SKM-1 (cell line): ENCODE measurements at regions not wholly inside any gene's neighbourhood (a gene's known extent, or its start where the extent isn't known, plus 50 kb on each side); places are given as distances from the start of the nearest gene placed in this dataset.

Experiments
- DNase-seq: peaks from one replicate; lab custom pipeline; 2025; ENCODE audit not compliant: unreplicated experiment; lab: John Stamatoyannopoulos, UW

DNA sequence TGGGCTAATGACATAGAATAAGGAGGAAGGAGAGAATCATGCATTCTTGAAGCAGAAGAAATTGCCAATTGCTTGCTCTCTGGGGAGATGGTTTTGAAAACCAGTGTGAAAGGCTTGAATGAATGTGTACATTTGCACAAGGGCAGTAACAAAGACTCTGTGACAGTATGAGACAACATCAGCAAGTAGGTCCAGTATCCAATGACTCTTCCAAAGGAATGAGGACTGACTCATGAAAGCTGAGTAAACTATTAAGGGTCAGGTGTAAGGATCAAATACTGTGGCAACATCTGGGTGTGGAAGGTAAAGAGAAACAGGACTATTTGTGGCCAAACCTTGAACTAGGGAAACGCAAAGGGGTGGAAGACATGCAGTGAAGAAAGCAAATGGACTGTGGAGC, 886.0 kb upstream of the CHAC2 start:
- DNase-seq, result no peak

DNA sequence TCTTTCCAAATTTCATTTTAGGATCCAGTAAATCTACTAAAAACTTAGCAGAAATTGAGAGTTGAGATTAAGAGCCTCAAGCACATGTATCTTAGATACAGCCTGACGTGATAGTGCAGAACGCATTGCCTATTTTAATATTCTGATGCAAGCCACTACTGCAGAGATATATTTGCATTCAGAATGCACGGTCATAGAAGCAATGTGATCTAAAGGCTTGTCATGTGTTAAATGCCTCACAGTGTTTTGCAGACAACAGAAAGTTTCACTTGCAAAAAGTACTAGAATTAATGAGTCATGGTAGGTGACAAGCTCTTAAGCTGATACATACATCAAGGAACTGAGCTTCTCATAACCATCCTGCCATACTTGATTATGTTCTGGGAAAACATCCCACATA, 886.7 kb upstream of the CHAC2 start:
- no peak for DNase-seq

DNA sequence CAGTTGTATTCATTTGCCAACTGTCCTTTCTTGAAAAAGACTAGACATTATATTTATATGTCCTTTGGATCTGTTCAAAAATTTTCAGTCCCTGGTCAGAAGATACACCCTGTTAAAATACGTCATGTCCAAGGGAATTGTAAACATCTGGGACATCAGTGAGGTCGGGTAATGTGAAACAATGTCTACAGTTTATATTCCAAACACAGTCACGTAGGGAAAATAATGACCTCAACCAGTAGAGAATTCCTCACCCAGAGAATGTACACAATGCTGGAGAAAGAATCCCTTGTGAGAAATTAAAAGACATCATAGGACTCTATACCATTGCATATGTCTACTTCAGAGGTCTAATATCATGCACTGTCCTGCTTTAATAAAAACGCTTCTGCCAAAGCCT, 888.0 kb upstream of the CHAC2 start:
- DNase-seq, result no peak

DNA sequence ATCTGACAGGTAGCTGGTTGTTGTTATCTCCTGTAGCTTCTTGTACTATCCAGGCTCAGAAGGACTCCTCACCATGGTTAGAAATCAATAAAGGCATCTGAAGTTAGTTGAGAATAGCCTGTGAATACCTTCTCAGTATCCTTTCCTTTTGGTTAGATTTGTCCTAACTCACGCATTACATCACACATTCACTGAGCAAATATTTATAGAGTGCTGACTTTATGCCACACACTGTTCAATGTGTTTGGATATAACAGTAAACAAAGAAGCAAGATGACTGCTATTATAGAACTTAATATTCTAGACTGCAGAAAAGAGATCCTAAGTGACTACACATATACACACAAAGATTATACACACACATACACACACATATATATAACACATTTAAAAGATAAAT, 889.9 kb upstream of the CHAC2 start:
- no peak for DNase-seq

DNA sequence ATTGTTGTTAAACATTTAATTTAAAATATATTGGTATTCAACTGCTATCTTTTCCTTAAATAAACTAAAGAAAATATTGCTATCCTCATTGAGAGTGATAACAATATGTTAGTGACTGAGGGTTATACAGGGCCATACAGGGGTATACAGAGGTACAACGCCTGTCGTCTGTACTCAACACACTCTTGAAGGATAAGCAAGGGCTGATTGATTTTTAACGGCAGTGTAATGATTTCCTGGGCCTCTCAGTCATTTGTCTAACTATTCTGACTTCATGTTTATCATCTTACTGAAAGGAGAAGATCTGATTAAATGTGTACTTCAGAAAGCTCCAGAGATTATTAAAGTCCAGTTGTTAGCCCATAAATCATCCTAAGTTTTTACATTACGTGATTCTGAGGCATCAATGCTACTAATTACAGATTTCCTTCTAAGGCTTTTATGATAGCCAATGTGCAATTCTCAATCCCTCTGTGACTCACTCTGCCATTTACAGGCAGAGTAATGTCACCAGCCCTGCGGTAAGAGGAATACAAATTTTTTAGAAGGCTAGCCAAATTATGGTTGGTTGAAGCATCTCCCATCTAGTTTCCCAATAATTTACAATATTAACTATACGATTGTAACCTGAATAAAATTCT, 893.0 kb upstream of the CHAC2 start:
- DNase-seq, result no peak

DNA sequence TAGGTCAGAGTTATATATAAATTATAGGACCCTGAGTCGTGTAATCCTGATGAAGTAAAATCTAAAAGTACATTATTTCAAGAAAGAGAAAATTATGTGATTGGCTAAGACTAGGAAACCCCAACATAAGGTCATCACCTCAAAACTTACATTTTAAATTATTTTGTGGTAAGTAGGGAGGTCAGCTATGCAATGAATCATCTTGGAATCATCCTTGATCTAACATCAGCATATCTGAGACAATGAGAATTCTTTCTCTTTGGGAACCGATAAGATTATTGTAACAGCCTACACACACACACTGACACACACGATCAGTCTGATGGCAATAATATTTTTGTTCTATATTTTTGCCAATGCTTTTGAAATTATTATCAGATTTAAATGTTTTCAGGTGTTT, 904.8 kb upstream of the CHAC2 start:
- no peak for DNase-seq

DNA sequence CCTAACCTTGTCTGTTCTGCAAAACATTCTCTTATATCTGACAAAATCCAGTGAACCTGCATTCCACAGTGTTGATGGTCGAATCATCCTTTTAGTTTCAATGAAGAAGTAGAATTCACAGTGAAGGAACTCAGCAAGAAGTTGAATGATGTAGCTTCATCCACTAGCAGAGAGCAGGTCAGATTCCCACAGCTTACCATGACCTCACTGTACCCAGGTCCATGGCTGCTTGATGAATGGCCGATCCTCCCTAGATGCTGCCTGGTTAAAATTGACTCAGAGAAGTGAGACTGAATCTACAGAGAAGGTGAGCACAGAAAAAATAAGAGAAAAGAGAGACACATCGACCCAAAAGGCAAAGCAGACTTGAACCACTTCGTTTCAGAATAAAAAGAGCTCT, 906.0 kb upstream of the CHAC2 start:
- DNase-seq, result no peak

DNA sequence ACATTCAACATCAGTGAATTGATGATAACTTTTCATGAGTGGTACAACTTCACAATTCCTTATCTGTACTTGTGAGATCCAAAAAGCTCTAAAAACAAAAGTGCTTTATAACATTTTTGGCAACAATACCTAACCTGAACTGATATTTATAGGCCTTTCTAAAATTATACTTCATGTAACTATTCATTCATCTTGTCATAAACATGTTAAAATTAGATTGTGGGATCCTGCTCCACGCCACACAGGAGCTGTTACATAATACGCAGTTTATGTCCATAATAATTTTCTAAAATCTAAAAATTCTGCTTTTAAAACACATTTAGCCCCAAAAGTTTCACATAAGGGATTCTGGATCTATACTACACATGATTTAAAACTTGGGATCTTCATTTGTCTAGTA, 908.5 kb upstream of the CHAC2 start:
- no peak for DNase-seq

DNA sequence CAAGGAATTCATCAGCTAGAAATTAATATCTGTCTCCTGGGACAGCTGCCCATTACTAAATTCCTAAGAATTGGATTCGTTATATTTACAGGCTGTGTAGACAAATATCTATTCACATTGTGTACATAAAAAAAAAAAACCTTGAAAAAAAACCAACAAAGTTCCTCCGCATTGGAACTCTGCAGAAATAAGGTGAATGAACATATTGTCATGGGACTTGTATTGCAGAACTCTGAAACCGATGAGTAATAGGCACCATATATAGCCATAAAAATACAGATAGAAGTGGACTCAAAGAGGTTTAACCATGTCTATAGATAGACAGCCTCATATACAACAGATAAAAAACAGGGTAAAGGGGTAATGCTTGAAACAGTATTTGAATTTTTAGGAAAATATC, 909.9 kb upstream of the CHAC2 start:
- no peak for DNase-seq

DNA sequence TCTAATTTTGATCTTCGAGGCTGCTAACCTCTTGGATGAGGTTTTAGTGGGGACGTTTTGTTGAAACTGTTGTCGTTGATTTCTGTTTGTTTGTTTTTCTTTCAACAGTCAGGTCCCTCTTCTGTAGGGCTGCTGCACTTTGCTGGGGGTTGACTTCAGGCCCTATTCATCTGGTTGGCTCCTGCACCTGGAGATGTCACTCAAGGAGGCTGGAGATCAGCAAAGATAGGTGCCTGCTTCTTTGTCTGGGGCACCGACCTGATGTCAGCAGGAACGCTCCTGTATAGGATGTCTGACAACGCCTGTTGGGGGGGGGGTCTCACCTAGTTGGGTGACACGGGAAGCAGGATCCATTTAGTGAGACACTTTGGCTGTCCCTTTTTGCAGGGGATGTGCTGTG, 915.6 kb upstream of the CHAC2 start:
- no peak for DNase-seq

DNA sequence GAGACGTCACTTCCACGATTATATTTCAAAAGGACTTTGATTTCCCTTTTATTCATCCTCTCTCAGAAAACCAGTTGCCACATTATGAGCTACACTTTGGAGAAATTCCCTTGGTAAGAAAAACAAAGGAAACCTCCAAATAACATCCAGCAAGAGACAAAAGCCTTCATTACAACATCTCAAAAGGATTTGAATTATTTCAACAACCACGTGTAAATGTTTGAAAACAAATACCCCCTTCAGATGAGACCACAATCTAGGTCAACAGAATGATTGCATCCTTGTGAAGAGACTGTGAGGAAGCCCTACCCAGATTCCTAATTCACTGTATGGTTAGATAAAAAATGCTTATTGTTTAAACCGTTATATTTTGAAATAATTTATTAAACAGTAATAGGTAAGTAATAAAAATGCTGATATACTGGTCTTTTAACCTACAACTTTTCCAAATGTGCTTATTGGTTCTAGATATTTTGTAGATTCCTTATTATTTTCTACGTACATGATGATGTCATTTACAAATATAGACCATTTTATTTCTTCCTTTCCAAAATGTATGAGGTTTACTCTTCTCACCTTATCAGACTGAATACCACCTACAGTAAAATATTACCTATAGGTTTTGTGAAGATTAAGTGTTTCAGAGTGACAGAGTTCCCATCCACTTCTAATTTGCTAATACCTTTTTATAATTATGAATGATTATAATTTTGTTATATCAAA, 922.7 kb upstream of the CHAC2 start:
- no peak for DNase-seq

DNA sequence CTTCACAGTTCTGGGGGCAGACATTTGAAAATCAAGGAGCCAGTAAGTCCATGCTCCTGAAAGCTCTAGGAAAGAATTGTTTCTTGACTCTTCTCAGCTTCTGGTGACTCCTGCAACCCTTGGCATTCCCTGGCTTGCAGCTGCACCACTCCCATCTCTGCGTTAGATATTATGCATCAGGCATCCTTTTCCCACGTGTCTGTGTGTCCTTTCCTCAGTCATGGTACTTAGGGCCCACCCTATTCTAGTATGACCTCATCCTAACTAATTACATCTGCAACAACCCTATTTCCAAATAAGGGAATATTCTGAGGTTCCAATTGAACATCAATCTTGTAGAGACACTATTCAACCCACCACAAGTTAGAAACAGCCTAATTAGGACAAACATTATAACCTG, 931.7 kb upstream of the CHAC2 start:
- DNase-seq, result no peak

DNA sequence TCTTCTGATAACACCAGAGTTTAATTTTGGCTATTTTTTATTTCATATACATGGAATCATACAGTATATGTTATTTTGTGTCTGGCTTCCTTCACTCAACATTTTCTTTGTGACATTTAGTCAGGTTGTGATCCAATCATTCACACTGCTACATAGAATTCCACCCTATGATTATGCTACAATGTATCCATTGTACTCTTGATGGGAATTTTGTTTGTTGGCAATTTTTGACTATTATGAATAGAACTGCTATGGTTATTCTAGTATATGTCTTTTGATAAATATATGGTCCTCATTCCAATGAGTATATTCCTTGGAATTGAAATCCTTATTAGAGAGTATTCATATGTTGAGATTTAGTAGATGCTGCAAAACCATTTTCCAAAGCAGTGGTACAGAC, 936.4 kb upstream of the CHAC2 start:
- DNase-seq, result no peak

DNA sequence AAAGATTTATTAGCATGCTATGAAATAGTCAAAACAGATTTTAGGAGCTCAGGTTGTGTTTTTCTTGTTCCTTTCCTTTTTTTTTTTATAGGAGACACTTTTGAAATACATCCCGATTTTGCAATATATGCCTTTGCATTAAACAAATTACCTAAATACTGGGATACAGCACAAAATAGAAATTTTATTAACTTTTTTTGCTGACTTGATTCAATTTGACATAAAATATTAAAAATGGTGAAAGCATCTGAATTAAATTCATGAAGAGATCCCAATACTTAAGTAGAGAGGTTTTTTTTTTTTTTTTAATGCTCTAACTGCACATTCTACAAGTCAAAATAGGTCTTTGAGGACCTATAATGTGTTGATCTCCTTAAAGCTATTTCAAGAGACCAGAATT, 939.5 kb upstream of the CHAC2 start:
- DNase-seq, result no peak

DNA sequence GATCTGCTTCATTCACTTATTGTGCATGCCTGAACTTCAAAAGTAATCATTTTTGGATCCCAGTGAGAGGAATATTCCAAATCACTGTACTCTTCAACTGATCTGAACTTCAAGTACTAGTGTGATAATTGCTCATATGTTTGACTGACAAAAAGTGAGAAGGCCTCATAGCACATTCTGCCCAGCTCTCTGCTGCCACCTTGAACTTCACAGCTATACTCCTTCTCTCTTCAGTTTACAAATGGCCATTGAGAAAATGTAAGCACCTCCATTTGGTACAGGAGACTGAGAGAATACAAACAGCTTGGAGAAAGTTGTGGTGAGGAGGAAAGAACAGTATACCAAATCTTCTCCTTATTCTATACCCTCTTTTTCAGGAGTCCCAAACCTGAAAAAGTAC, 946.0 kb upstream of the CHAC2 start:
- no peak for DNase-seq

DNA sequence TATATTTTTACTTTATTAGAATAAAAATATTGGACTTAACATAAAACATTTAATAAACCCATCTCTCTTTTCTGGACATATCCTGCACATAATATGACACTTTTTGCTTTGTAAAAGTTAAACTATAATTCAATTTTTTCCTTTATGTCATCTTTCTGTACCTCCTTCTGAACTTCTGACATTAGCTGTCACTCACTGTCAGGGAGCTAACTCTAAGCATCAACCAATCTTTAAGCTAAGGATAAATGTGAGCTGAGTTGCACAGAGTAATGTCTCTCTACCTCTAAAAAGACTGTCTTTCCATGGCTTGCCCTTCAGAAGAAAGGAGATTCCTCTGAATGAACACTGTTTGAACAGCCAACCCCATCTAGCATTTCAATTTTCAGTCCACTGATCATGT, 948.6 kb upstream of the CHAC2 start:
- DNase-seq, result no peak

DNA sequence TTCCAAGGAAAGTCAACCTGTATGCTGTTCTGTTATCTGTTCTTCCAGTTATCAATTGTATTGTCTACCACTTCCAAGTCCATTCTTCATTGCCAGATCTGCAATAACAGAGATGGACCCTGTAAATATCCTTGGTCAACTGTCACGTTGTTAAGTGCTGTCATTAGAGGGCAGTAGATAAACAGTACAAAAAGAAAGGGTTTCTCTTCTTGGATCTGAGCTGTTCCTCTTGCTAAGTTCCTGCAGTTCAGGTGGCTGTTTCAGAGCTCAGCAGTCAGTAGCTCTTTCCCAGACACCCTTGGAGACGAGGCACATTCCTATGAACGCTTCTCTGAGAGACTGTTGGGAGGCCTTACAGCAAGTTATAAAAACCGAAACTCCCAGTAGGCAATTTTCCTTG, 957.1 kb upstream of the CHAC2 start:
- peak; percentile 24 for DNase-seq

DNA sequence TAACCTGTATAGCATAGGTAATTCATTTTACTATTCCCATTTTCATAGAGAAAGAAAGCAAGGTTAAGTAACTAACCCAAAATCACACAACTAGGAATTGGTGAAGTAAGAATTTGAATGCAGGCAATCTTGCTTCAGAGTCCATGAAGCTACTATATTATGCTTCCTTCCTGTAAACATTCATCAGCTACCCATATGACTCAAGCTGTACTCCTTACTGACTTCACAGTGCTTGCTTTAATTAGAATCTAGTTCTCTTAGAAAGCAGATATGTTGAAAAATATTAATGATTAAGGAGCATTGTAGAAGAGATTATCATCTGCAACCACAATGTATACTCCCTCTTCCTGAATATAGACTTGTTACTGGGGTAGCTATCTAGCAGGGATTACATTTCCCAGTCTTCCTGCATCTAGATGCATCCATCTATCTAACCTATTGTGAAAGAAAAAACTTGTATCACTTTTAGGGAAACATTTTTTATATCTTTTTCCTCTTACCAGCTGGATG, 961.6 kb upstream of the CHAC2 start:
- no peak for DNase-seq

DNA sequence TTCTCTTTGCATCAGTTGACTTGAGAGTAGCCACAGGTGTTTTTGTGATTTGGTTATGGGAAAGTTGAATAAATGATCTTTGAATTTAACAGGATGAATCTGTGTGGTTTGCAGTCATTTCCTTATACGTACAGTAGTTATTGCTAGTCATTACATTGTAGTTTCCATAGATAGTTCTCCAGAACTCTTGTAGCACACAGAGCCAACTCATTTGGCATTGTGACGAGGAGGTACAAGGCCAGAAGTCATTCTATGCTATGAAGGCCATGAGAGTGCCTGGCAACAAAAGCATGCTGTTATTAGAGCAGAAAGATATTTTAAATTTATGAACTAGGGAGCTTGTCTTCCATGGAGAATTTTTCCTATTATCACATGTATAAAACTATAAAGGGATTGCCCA, 973.0 kb upstream of the CHAC2 start:
- no peak for DNase-seq

DNA sequence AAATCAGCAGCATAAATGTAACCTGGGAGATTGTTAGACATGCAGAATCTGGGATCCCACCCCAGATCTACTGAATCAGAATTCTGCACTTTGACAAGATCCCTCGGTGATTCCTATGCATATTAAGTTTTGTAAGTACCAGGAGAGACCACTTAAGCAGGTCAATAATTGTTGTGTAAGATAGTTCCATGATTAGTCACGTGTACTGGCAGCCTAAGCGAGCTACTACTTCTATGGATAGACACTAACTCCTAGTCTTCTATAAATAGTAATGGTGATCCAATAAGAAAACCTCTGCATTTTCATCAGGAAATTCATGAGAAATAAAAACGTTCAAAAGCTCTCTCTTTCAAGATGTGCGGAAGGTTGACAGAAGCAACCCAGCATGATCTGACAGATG, 988.2 kb upstream of the CHAC2 start:
- no peak for DNase-seq

DNA sequence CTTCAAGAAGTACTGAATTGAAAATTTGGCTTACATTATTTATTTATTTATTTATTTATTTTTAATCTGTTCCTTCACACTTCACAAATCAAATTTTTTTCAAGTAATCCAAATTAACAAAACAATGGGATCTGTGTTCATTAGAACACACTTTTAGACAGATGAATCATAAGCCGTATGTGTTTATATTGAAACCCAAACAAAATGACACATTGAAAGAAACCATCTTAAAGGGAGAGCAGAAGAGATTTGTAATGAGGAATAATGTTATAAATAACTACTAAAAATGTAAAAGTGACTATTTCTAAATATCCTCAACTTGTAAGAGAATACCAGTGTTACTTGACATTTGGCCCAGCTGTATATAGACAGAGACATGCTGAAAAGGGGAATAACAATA, 991.0 kb upstream of the CHAC2 start:
- DNase-seq, result no peak

DNA sequence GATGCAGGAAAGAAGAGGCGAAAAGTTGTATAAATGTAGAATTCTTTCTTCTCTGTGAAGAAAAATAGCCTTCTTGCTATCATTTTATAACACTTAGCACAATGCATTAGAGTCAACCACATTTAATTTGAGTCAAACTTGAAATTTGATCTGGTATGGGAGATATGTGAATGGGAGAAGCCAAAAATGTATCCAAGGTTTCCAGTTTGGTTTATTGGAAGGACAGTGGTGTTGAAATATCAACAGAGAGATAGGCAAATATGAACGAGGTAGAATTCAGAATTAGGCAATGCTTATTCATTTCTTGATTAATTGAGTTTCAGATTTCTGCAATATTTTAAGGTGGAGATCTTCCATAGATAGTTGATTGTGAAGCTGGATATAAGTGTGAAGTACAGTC, 991.9 kb upstream of the CHAC2 start:
- no peak for DNase-seq

DNA sequence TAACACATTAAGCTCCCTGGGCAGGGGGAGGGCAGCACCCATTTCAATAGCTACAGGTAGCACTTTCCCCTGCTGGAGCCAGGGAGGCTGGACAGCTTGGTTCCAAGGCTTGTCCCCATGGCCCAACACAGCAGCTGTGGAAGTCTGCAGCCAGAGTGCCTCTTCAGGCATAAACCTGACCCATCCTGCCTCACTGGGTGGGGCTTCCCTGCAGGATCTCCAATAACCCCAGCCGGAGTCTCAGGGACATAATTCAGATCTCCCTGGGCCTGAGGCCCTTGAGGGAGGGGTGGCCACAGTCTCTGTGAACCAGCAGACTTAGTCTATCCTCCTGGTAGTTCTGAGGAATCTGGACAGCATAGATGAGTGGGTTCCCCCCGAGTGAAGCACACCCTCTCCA, 1001.9 kb upstream of the CHAC2 start:
- no peak for DNase-seq
